ENCODE measurements at regions not wholly inside any gene's neighbourhood (a gene's known extent, or its start where the extent isn't known, plus 50 kb on each side); places are given as distances from the start of the nearest gene placed in this dataset.

DNA sequence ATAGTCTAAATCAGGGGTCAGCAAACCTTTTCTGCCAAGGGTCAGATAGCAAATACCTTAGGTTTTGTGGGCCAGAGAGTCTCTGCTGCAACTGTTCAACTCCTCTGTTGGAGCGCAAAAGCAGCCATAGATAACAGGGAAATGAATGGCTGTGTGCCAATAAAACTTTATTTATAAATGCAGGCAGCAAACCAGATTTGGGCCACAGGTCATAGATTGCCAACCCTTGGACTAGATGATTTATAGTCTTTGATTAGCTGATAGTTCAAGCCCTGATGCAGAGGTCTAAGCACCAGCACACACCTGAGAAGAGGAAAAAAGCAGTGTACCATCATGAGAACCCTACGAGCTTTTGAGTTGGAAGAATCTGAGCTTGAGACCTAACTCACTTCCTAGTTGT, 86.0 kb upstream of the DYNLRB2 start:
- no peak for ATAC-seq
- POLR2A ChIA-PET: no interaction called here

DNA sequence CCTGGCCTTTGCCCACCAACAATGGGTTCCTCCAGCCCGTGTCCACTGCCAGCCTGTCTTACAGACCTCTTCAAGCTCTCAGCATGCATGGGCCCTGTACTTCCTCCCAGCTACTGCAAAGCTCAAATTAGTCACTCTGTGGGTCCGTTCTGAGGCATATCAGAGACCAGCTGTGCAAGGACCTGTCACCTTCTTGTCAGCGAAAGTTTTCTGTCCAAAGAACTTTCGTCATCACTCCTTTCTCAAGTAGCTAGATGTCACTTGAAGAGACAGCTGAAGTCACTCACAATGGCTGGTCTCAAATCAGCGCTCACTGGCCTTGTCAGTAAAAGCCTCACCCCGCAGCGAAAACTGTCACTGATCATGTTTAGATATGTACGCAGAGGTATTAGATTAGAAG, 91.4 kb upstream of the DYNLRB2 start:
- DNase-seq (ENCODE audit: low read depth, low spot score): no peak
- ATAC-seq: no peak
- Histone ChIP-seq H3K4me1 (ENCODE audit: control insufficient read depth, insufficient read depth, low read length) (no peaks in the 10 kb centered on the region), H3K4me3 (ENCODE audit: low read depth in 2 of 2, low read length in 2 of 2) (no peak overlapping the region), H3K9me3 (ENCODE audit: control insufficient read depth, insufficient read depth, low read depth, low read length) (no peaks in the 10 kb centered on the region), H3K27me3 (ENCODE audit: control insufficient read depth, insufficient read depth, low read length) (no peaks in the 10 kb centered on the region), H3K27ac (ENCODE audit: low read length) (no peak overlapping the region), H3K36me3 (ENCODE audit: control insufficient read depth, insufficient read depth, low read length) (no peaks in the 10 kb centered on the region)
- in situ Hi-C loops (cut with HindIII; ENCODE audit: low pct_unique_long_range_greater_than_20kb, low sequenced_read_pairs) (no loop called here), intact Hi-C loops (cut with micrococcal nuclease; ENCODE audit: unreplicated experiment) (no loop called here)
- no TSS peak for BruUV-seq (replicated peaks)
- ChIA-PET POLR2A (no interaction called here), CTCF (no interaction called here)
- TF ChIP-seq POLR2AphosphoS5 (IDR thresholded peaks at IDR 0.05; ENCODE audit: low read depth, low read length) (no peak), SIN3A (IDR thresholded peaks at IDR 0.05; ENCODE audit: borderline replicate concordance, insufficient read depth, low read depth, low read length) (no peak), TCF7L2 (IDR thresholded peaks at IDR 0.05; ENCODE audit: low read depth, low read length) (no peak)
- TF ChIP-seq, protein P1, sequence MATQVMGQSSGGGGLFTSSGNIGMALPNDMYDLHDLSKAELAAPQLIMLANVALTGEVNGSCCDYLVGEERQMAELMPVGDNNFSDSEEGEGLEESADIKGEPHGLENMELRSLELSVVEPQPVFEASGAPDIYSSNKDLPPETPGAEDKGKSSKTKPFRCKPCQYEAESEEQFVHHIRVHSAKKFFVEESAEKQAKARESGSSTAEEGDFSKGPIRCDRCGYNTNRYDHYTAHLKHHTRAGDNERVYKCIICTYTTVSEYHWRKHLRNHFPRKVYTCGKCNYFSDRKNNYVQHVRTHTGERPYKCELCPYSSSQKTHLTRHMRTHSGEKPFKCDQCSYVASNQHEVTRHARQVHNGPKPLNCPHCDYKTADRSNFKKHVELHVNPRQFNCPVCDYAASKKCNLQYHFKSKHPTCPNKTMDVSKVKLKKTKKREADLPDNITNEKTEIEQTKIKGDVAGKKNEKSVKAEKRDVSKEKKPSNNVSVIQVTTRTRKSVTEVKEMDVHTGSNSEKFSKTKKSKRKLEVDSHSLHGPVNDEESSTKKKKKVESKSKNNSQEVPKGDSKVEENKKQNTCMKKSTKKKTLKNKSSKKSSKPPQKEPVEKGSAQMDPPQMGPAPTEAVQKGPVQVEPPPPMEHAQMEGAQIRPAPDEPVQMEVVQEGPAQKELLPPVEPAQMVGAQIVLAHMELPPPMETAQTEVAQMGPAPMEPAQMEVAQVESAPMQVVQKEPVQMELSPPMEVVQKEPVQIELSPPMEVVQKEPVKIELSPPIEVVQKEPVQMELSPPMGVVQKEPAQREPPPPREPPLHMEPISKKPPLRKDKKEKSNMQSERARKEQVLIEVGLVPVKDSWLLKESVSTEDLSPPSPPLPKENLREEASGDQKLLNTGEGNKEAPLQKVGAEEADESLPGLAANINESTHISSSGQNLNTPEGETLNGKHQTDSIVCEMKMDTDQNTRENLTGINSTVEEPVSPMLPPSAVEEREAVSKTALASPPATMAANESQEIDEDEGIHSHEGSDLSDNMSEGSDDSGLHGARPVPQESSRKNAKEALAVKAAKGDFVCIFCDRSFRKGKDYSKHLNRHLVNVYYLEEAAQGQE (IDR thresholded peaks at IDR 0.05; ENCODE audit: insufficient read depth in 1 of 2, low read depth in 2 of 2, low read length in 1 of 2): no peak
- TF ChIP-seq, protein P2, sequence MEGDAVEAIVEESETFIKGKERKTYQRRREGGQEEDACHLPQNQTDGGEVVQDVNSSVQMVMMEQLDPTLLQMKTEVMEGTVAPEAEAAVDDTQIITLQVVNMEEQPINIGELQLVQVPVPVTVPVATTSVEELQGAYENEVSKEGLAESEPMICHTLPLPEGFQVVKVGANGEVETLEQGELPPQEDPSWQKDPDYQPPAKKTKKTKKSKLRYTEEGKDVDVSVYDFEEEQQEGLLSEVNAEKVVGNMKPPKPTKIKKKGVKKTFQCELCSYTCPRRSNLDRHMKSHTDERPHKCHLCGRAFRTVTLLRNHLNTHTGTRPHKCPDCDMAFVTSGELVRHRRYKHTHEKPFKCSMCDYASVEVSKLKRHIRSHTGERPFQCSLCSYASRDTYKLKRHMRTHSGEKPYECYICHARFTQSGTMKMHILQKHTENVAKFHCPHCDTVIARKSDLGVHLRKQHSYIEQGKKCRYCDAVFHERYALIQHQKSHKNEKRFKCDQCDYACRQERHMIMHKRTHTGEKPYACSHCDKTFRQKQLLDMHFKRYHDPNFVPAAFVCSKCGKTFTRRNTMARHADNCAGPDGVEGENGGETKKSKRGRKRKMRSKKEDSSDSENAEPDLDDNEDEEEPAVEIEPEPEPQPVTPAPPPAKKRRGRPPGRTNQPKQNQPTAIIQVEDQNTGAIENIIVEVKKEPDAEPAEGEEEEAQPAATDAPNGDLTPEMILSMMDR (IDR thresholded peaks at IDR 0.05): no peak

More for the DNA sequence above, 86.0 kb upstream of the DYNLRB2 start:
- Histone ChIP-seq H3K27me3 (ENCODE audit: control insufficient read depth, insufficient read depth, low read length) (no peaks in the 10 kb centered on the region), H3K4me3 (ENCODE audit: low read depth in 2 of 2, low read length in 2 of 2) (no peak overlapping the region), H3K27ac (ENCODE audit: low read length) (no peak overlapping the region), H3K36me3 (ENCODE audit: control insufficient read depth, insufficient read depth, low read length) (no peaks in the 10 kb centered on the region), H3K9me3 (ENCODE audit: control insufficient read depth, insufficient read depth, low read depth, low read length) (no peaks in the 10 kb centered on the region), H3K4me1 (ENCODE audit: control insufficient read depth, insufficient read depth, low read length) (no peaks in the 10 kb centered on the region)
- CTCF ChIA-PET: no interaction called here
- in situ Hi-C loops (cut with HindIII; ENCODE audit: low pct_unique_long_range_greater_than_20kb, low sequenced_read_pairs) (no loop called here), intact Hi-C loops (cut with micrococcal nuclease; ENCODE audit: unreplicated experiment) (no loop called here)
- DNase-seq (ENCODE audit: low read depth, low spot score): no peak
- no peak for TF ChIP-seq POLR2AphosphoS5 (IDR thresholded peaks at IDR 0.05; ENCODE audit: low read depth, low read length)
- TF ChIP-seq, protein P2 (IDR thresholded peaks at IDR 0.05): no peak
- TF ChIP-seq SIN3A (IDR thresholded peaks at IDR 0.05; ENCODE audit: borderline replicate concordance, insufficient read depth, low read depth, low read length): no peak
- TF ChIP-seq, protein P1 (IDR thresholded peaks at IDR 0.05; ENCODE audit: insufficient read depth in 1 of 2, low read depth in 2 of 2, low read length in 1 of 2): no peak
- TF ChIP-seq TCF7L2 (IDR thresholded peaks at IDR 0.05; ENCODE audit: low read depth, low read length): no peak
- no TSS peak for BruUV-seq (replicated peaks)
